ENCODE measurements at regions not wholly inside any gene's neighbourhood (a gene's known extent, or its start where the extent isn't known, plus 50 kb on each side); places are given as distances from the start of the nearest gene placed in this dataset.

- TF ChIP-seq CTCF (IDR thresholded peaks at IDR 0.05; ENCODE audit: insufficient read depth, low read length, poor library complexity, severe bottlenecking): no peak
- no peak for TF ChIP-seq EZH2phosphoT487 (conservative IDR thresholded peaks at IDR 0.05; ENCODE audit: low read length)
Observed at GRCh38 chr18:38052879-38053590, 487.4 kb upstream of the CELF4 start.

All from SU-DHL-6 (cell line).